Keratinocyte (primary cell): ENCODE measurements at regions not wholly inside any gene's neighbourhood (a gene's known extent, or its start where the extent isn't known, plus 50 kb on each side); places are given as distances from the start of the nearest gene placed in this dataset.

ENCODE experiments used
- DNase-seq: peaks from one replicate; pipeline ENCODE4 v3.0.0-alpha.2; 2011; ENCODE audit warnings: low read depth, missing footprints, low spot score
- FAIRE-seq: peaks from 2 replicates; lab custom pipeline; 2011; peaks lifted over from hg19 to GRCh38; lab: Jason Lieb, UNC
- H2AFZ ChIP-seq: 2 replicates; pipeline ENCODE4 v1.6.0; 2012; ENCODE audit warnings: low read length, control low read depth, inconsistent platforms; ENCODE audit not compliant: control insufficient read depth
- H3K27ac ChIP-seq: 2 replicates; pipeline ENCODE4 v1.5.1; 2011; ENCODE audit warnings: low read length; ENCODE audit not compliant: control insufficient read depth, insufficient read depth
- H3K27me3 ChIP-seq: 3 replicates; pipeline ENCODE4 v1.6.0; 2011; ENCODE audit warnings: low read length; ENCODE audit not compliant: control insufficient read depth, insufficient read depth; ENCODE audit errors: extremely low read depth
- H3K36me3 ChIP-seq, 2 experiments: 2 replicates in 1 of 2; 3 replicates in 1 of 2; pipeline ENCODE4 v1.5.1; 2011; ENCODE audit warnings: low read length in 2 of 2, mild to moderate bottlenecking in 1 of 2; ENCODE audit not compliant: control insufficient read depth in 2 of 2, insufficient read depth in 2 of 2; ENCODE audit errors: extremely low read depth in 1 of 2
- H3K4me1 ChIP-seq: 3 replicates; pipeline ENCODE4 v1.5.1; 2011; ENCODE audit warnings: low read length; ENCODE audit not compliant: control insufficient read depth, insufficient read depth; ENCODE audit errors: extremely low read depth
- H3K4me2 ChIP-seq: 3 replicates; pipeline ENCODE4 v1.6.0; 2011; ENCODE audit warnings: low read depth, low read length; ENCODE audit not compliant: control insufficient read depth, insufficient read depth; ENCODE audit errors: extremely low read depth
- H3K4me3 ChIP-seq, 3 experiments: fragments of 200-600 bp in 1 of 3; sonication (generic) in 1 of 3; 2 replicates in 2 of 3; 3 replicates in 1 of 3; pipeline ENCODE4 v1.5.1; 2011 to 2016; ENCODE audit warnings: low read length in 3 of 3, mild to moderate bottlenecking in 3 of 3, control low read depth in 2 of 3, inconsistent platforms in 1 of 3, low read depth in 1 of 3, mixed read lengths in 1 of 3, mixed run types in 1 of 3, moderate library complexity in 1 of 3; ENCODE audit not compliant: control insufficient read depth in 2 of 3, insufficient read depth in 2 of 3; ENCODE audit errors: extremely low read depth in 1 of 3
- H3K79me2 ChIP-seq: 2 replicates; pipeline ENCODE4 v1.6.0; 2012; ENCODE audit warnings: low read length; ENCODE audit not compliant: control insufficient read depth, insufficient read depth
- H3K9ac ChIP-seq: 3 replicates; pipeline ENCODE4 v1.6.0; 2011; ENCODE audit warnings: low read length; ENCODE audit not compliant: control insufficient read depth, insufficient read depth; ENCODE audit errors: extremely low read depth
- H3K9me1 ChIP-seq: 3 replicates; pipeline ENCODE4 v1.6.0; 2011; ENCODE audit warnings: low read length; ENCODE audit not compliant: control insufficient read depth, insufficient read depth; ENCODE audit errors: extremely low read depth
- H3K9me3 ChIP-seq: 2 replicates; pipeline ENCODE4 v1.5.1; 2012; ENCODE audit warnings: low read depth, low read length; ENCODE audit not compliant: control insufficient read depth
- H4K20me1 ChIP-seq: 3 replicates; pipeline ENCODE4 v1.6.0; 2011; ENCODE audit warnings: low read length; ENCODE audit not compliant: control insufficient read depth, insufficient read depth; ENCODE audit errors: extremely low read depth
- EZH2 ChIP-seq: IDR thresholded peaks from one replicate; pipeline ENCODE4 v1.6.1; 2012; ENCODE audit warnings: inconsistent platforms, mild to moderate bottlenecking, low read length, moderate library complexity
- dilution Hi-C: fragments of 300-500 bp; cut with MboI; formaldehyde crosslinking; loops from one replicate; pipeline ENCODE4 v1.7.0; 2020; ENCODE audit warnings: low sequenced_read_pairs; ENCODE audit not compliant: extremely low pct_ligation_motif_present
- TF ChIP-seq, protein P1 (sequence below), 3 experiments: IDR thresholded peaks in 1 of 3; conservative IDR thresholded peaks in 1 of 3; optimal IDR thresholded peaks in 1 of 3; 2 replicates in 2 of 3; 3 replicates in 1 of 3; pipeline versions ENCODE3 to v1.5.1; 2011; ENCODE audit warnings: low read length in 3 of 3, mild to moderate bottlenecking in 3 of 3, moderate library complexity in 2 of 3, control low read depth in 1 of 3, inconsistent platforms in 1 of 3; ENCODE audit not compliant: insufficient read depth in 2 of 3; ENCODE audit errors: extremely low read depth in 1 of 3

GRCh38 chr10:79007018-79007417 is 61.7 kb upstream of the ZMIZ1 start:
- dilution Hi-C loops, result no loop called here
- TF ChIP-seq, protein P1, sequence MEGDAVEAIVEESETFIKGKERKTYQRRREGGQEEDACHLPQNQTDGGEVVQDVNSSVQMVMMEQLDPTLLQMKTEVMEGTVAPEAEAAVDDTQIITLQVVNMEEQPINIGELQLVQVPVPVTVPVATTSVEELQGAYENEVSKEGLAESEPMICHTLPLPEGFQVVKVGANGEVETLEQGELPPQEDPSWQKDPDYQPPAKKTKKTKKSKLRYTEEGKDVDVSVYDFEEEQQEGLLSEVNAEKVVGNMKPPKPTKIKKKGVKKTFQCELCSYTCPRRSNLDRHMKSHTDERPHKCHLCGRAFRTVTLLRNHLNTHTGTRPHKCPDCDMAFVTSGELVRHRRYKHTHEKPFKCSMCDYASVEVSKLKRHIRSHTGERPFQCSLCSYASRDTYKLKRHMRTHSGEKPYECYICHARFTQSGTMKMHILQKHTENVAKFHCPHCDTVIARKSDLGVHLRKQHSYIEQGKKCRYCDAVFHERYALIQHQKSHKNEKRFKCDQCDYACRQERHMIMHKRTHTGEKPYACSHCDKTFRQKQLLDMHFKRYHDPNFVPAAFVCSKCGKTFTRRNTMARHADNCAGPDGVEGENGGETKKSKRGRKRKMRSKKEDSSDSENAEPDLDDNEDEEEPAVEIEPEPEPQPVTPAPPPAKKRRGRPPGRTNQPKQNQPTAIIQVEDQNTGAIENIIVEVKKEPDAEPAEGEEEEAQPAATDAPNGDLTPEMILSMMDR (optimal IDR thresholded peaks at IDR 0.05 in 1 of 3, IDR thresholded peaks at IDR 0.05 in 1 of 3, conservative IDR thresholded peaks at IDR 0.05 in 1 of 3; ENCODE audit: extremely low read depth in 1 of 3, insufficient read depth in 2 of 3, low read length in 3 of 3), result no peak
- TF ChIP-seq EZH2, result no peak
- H3K79me2 ChIP-seq, result no peaks in the 10 kb centered on the region
- H3K9me1 ChIP-seq, result no peaks in the 10 kb centered on the region
- DNase-seq, result no peak
- no peaks in the 10 kb centered on the region for H3K4me1 ChIP-seq
- no peaks in the 10 kb centered on the region for H3K9me3 ChIP-seq
- FAIRE-seq, result no peak
- no peaks in the 10 kb centered on the region for H4K20me1 ChIP-seq
- no peak overlapping the region for H3K4me2 ChIP-seq
- H3K27me3 ChIP-seq, result peaks cover 26% of the 10 kb centered on the region
- H3K4me3 ChIP-seq, result no peak overlapping the region
- H2AFZ ChIP-seq, result no peak overlapping the region
- no peak overlapping the region for H3K9ac ChIP-seq
- no peaks in the 10 kb centered on the region for H3K36me3 ChIP-seq
- H3K27ac ChIP-seq, result no peak overlapping the region

DNA sequence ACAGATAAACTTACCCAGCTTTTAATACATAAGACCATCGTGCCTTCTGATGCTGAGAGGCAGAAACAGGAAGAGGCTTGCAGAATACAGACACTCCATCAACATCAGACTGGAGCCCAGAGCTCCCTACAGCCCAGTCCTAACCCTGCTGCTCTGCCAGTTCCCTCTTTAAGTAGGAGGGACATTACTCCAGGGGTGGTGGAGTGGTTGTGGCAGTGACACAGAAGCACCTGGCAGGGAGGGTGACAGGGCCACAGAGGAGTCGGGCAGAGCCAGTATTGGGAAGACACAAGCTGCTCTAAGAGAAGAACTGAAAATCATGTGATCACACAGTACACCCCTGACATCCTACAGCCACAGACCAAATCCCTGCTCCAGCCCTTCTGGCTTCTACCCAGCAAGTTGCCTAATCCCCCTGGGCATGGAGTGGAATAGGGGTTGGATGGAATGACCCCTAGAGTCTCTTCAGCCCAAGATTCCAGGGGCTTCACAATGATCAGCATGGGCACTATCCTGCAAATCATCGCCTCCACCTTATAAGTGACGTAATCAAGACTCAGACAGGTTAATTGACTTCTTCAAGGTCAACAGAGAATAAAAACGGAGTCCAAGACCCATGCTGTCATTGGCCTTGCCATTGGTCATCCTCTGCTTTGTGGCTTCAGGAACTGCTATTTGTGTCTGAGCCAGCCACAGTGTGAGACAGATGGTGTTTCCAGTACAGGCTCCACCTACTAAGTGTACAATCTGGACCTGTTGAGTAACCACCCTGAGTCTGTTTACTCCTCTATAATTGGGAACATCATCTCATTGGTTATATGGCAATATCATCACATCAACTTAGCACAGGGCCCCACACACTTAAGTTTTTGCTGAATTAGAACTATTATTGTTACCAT is 61.1 kb upstream of the ZMIZ1 start:
- H3K9me1 ChIP-seq, result no peaks in the 10 kb centered on the region
- no peaks in the 10 kb centered on the region for H4K20me1 ChIP-seq
- no peak overlapping the region for H3K9ac ChIP-seq
- H2AFZ ChIP-seq, result no peak overlapping the region
- no peak for FAIRE-seq
- TF ChIP-seq, protein P1 (optimal IDR thresholded peaks at IDR 0.05 in 1 of 3, IDR thresholded peaks at IDR 0.05 in 1 of 3, conservative IDR thresholded peaks at IDR 0.05 in 1 of 3; ENCODE audit: extremely low read depth in 1 of 3, insufficient read depth in 2 of 3, low read length in 3 of 3), result no peak
- no peak for TF ChIP-seq EZH2
- no peak overlapping the region for H3K27ac ChIP-seq
- H3K4me1 ChIP-seq, result no peaks in the 10 kb centered on the region
- no peak overlapping the region for H3K4me3 ChIP-seq
- dilution Hi-C loops, result no loop called here
- H3K4me2 ChIP-seq, result no peak overlapping the region
- no peaks in the 10 kb centered on the region for H3K36me3 ChIP-seq
- DNase-seq, result no peak
- H3K27me3 ChIP-seq, result peaks cover 29% of the 10 kb centered on the region
- H3K79me2 ChIP-seq, result no peaks in the 10 kb centered on the region
- H3K9me3 ChIP-seq, result no peaks in the 10 kb centered on the region
